ENCODE measurements at regions not wholly inside any gene's neighbourhood (a gene's known extent, or its start where the extent isn't known, plus 50 kb on each side); places are given as distances from the start of the nearest gene placed in this dataset.
"Not testable (repeated sequence)": the region's sequence is repeated elsewhere in the genome, so short reads cannot be mapped to it uniquely, and the experiment has no call there.

- Histone ChIP-seq H3K27ac (no peak overlapping the region), H3K4me3 (no peak overlapping the region), H3K27me3 (no peaks in the 10 kb centered on the region), H3K36me3 (no peaks in the 10 kb centered on the region), H3K4me1 (peaks cover 0 to 5% (median 0%) of the 10 kb centered on the region in 12 donors), H3K9me3 (no peaks in the 10 kb centered on the region)
- DNase-seq: no peak
- 91 to 93% (median 93%) methylated on average over 6 of the region's 6 CpGs for WGBS, 4 donors
- no peak for ATAC-seq
- TF ChIP-seq, protein P1, sequence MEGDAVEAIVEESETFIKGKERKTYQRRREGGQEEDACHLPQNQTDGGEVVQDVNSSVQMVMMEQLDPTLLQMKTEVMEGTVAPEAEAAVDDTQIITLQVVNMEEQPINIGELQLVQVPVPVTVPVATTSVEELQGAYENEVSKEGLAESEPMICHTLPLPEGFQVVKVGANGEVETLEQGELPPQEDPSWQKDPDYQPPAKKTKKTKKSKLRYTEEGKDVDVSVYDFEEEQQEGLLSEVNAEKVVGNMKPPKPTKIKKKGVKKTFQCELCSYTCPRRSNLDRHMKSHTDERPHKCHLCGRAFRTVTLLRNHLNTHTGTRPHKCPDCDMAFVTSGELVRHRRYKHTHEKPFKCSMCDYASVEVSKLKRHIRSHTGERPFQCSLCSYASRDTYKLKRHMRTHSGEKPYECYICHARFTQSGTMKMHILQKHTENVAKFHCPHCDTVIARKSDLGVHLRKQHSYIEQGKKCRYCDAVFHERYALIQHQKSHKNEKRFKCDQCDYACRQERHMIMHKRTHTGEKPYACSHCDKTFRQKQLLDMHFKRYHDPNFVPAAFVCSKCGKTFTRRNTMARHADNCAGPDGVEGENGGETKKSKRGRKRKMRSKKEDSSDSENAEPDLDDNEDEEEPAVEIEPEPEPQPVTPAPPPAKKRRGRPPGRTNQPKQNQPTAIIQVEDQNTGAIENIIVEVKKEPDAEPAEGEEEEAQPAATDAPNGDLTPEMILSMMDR (IDR thresholded peaks at IDR 0.05): no peak
- no peak for TF ChIP-seq POLR2A (IDR thresholded peaks at IDR 0.05)
- intact Hi-C loops (cut with DNase I): loop anchor here in 6 of 10 donors (10.0 kb wide), 5 partner anchors 89 to 349 kb away; partner anchors contain the start of gene PBX1 (in 1 of the 6)
Measured at GRCh38 chr1:164446020-164446419, 113.0 kb upstream of the PBX1 start.

DNA sequence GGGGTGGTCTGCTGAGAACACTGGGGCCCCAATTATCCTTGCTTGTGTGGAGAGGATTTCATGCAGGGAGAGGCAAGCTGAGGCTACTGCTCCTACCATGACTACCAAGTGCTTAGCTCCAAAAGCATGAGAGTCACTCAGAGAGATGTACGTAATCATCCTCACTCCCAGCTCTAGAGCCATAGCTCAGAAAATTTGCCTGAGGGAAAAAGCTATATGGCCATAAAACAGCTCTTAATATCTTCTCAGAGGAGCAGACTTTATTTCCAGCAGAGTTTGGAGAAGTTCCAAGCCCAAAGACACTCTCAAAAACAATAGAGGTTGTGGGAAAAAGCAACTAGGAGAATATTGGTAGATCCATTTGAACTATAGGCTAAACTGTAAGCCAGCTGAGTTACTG lies 106.4 kb upstream of the PBX1 start:
- TF ChIP-seq, protein P1 (IDR thresholded peaks at IDR 0.05): no peak
- H3K27me3 ChIP-seq: no peaks in the 10 kb centered on the region
- ATAC-seq: no peak
- DNase-seq: no peak
- WGBS, 4 donors: 87 to 100% (median 93%) methylated on average over 1 of the region's 1 CpG
- intact Hi-C loops (cut with DNase I): loop anchor here in 1 of 10 donors (10.0 kb wide), 1 partner anchor 62 kb away; no protein-coding TSS in a partner anchor
- H3K9me3 ChIP-seq: peaks cover 0 to 15% (median 2%) of the 10 kb centered on the region in 12 donors
- H3K27ac ChIP-seq: no peak overlapping the region
- no peaks in the 10 kb centered on the region for H3K36me3 ChIP-seq
- no peaks in the 10 kb centered on the region for H3K4me1 ChIP-seq
- no peak overlapping the region for H3K4me3 ChIP-seq

DNA sequence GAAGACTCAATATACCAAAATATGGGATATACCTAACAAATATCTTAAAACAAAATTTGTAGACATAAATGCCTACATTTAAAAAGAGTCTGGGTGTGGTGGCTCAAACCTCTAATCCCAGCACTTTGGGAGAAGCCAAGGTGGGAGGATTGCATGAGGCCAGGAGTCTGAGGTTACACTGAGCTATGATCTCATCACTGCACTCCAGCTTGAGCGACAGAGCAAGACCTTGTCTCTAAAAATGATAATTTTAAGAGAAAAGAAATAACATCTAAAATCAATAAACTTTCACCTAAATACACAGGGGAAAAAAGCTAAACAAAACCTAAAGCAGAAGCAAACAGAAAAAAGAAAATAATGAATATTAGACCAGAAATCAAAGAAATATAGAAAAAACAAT lies 102.7 kb upstream of the PBX1 start:
- Histone ChIP-seq H3K36me3 (no peaks in the 10 kb centered on the region), H3K9me3 (peaks cover 0 to 15% (median 2%) of the 10 kb centered on the region in 12 donors), H3K4me1 (no peaks in the 10 kb centered on the region), H3K27me3 (no peaks in the 10 kb centered on the region), H3K4me3 (no peak overlapping the region), H3K27ac (no peak overlapping the region)
- intact Hi-C loops (cut with DNase I): loop anchor here in 1 of 10 donors (10.0 kb wide), 1 partner anchor 59 kb away; no protein-coding TSS in a partner anchor
- TF ChIP-seq, protein P1 (IDR thresholded peaks at IDR 0.05): no peak
- no peak for TF ChIP-seq POLR2A (IDR thresholded peaks at IDR 0.05)
- DNase-seq (no peak), ATAC-seq (no peak)
- WGBS, 4 donors: 71 to 85% (median 80%) methylated on average over 1 of the region's 1 CpG

DNA sequence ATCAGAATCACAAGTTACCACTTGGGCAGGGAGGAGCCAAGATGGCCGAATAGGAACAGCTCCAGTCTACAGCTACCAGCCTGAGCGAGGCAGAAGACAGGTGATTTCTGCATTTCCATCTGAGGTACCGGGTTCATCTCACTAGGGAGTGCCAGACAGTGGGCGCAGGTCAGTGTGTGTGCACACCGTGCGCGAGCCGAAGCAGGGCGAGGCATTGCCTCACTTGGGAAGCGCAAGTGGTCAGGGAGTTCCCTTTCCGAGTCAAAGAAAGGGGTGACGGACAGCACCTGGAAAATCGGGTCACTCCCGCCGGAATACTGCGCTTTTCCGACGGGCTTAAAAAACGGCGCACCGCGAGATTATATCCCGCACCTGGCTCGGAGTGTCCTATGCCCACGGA lies 99.8 kb upstream of the PBX1 start:
- ATAC-seq, H3K27me3 ChIP-seq, H3K27ac ChIP-seq, H3K36me3 ChIP-seq, DNase-seq, H3K4me1 ChIP-seq, H3K4me3 ChIP-seq: not testable (repeated sequence)
- intact Hi-C loops (cut with DNase I): loop anchor here in 1 of 10 donors (10.0 kb wide), 1 partner anchor 56 kb away; no protein-coding TSS in a partner anchor
- WGBS, 4 donors: 94 to 95% (median 94%) methylated on average over 25 of the region's 25 CpGs
- H3K9me3 ChIP-seq: peaks cover 0 to 10% (median 2%) of the 10 kb centered on the region in 12 donors

- Histone ChIP-seq H3K27me3 (no peaks in the 10 kb centered on the region), H3K4me1 (no peaks in the 10 kb centered on the region), H3K4me3 (no peak overlapping the region), H3K36me3 (no peaks in the 10 kb centered on the region), H3K27ac (no peak overlapping the region), H3K9me3 (no peaks in the 10 kb centered on the region)
- ATAC-seq (no peak), DNase-seq (no peak)
- TF ChIP-seq, protein P1 (IDR thresholded peaks at IDR 0.05): no peak
- TF ChIP-seq POLR2A (IDR thresholded peaks at IDR 0.05): no peak
- intact Hi-C loops (cut with DNase I): no loop called here
- WGBS, 4 donors: 88 to 94% (median 91%) methylated on average over 5 of the region's 5 CpGs
Measured at GRCh38 chr1:164466001-164466421, 93.0 kb upstream of the PBX1 start.

All from heart left ventricle (tissue), 16 donors.